H1 (cell line): ENCODE measurements at regions not wholly inside any gene's neighbourhood (a gene's known extent, or its start where the extent isn't known, plus 50 kb on each side); places are given as distances from the start of the nearest gene placed in this dataset.

Experiments used
- CTCF ChIA-PET: fragments of 300-600 bp; sonication (Branson Sonifier 250); formaldehyde crosslinking; loops from one replicate; lab custom pipeline; 2021; ENCODE audit not compliant: partially characterized antibody; lab: Charles Lee
- POLR2A ChIA-PET: fragments of 300-600 bp; sonication (Branson Sonifier 250); formaldehyde crosslinking; loops from one replicate; lab custom pipeline; 2021; ENCODE audit warnings: inconsistent platforms; ENCODE audit not compliant: partially characterized antibody; lab: Charles Lee
- DNase-seq, 2 experiments: peaks; one replicate each; pipeline versions ENCODE4 v3.0.0 to v3.0.0-alpha.2; 2010 to 2022; ENCODE audit warnings: low spot score in 2 of 2, low read depth in 1 of 2, mixed read lengths in 1 of 2
- FAIRE-seq: peaks from 2 replicates; lab custom pipeline; 2011; peaks lifted over from hg19 to GRCh38; lab: Jason Lieb, UNC
- H2AFZ ChIP-seq: 2 replicates; pipeline ENCODE4 v1.8.1; 2012; ENCODE audit warnings: low read length, inconsistent platforms
- H2AK5ac ChIP-seq: 2 replicates; pipeline ENCODE4 v1.6.1; 2013; ENCODE audit warnings: low read depth, low read length
- H2BK120ac ChIP-seq: replicated peaks from 2 replicates; pipeline ENCODE3; 2013; ENCODE audit warnings: low read depth, low read length, inconsistent platforms
- H2BK12ac ChIP-seq: 2 replicates; pipeline ENCODE4 v1.6.1; 2013; ENCODE audit warnings: low read depth, low read length
- H2BK15ac ChIP-seq: 2 replicates; pipeline ENCODE4 v1.6.1; 2013; ENCODE audit warnings: low read length
- H2BK20ac ChIP-seq: 2 replicates; pipeline ENCODE4 v1.6.1; 2013; ENCODE audit warnings: low read length
- H2BK5ac ChIP-seq: 2 replicates; pipeline ENCODE4 v1.6.1; 2013; ENCODE audit warnings: low read depth, low read length
- H3K14ac ChIP-seq: 2 replicates; pipeline ENCODE4 v1.6.1; 2013; ENCODE audit warnings: inconsistent platforms; ENCODE audit not compliant: insufficient read length
- H3K18ac ChIP-seq: 2 replicates; pipeline ENCODE4 v1.6.1; 2013; ENCODE audit warnings: low read length; ENCODE audit errors: extremely low read depth
- H3K23ac ChIP-seq: 2 replicates; pipeline ENCODE4 v1.6.1; 2013; ENCODE audit warnings: inconsistent platforms; ENCODE audit not compliant: insufficient read length
- H3K23me2 ChIP-seq: 2 replicates; pipeline ENCODE4 v1.6.1; 2013; ENCODE audit warnings: low read depth, low read length
- H3K27ac ChIP-seq: 2 replicates; pipeline ENCODE4 v1.6.1; 2011; ENCODE audit warnings: low read depth, low read length, inconsistent platforms
- H3K27me3 ChIP-seq, 4 experiments: replicated peaks in 1 of 4; 1 replicate in 1 of 4; 2 replicates in 3 of 4; pipeline versions ENCODE4 v1.6.1 to v1.8.1; 2011 to 2013; ENCODE audit warnings: low read length in 3 of 4, mild to moderate bottlenecking in 3 of 4, inconsistent platforms in 2 of 4, mixed read lengths in 2 of 4, moderate library complexity in 1 of 4; ENCODE audit not compliant: control insufficient read depth in 3 of 4, insufficient read depth in 3 of 4; ENCODE audit errors: extremely low read depth in 1 of 4
- H3K36me3 ChIP-seq, 4 experiments: 2 replicates each; pipeline versions ENCODE4 v1.6.1 to v1.8.1; 2011 to 2013; ENCODE audit warnings: mild to moderate bottlenecking in 4 of 4, low read length in 3 of 4, moderate library complexity in 2 of 4, control low read depth in 1 of 4, inconsistent platforms in 1 of 4; ENCODE audit not compliant: insufficient read depth in 4 of 4, control insufficient read depth in 2 of 4
- H3K4ac ChIP-seq: replicated peaks from 2 replicates; pipeline ENCODE3; 2013; ENCODE audit warnings: low read length, low read depth, mixed read lengths, inconsistent platforms; ENCODE audit not compliant: insufficient read length
- H3K4me1 ChIP-seq, 4 experiments: replicated peaks in 1 of 4; 1 replicate in 1 of 4; 2 replicates in 3 of 4; pipeline versions ENCODE4 v1.6.1 to v1.8.1; 2011 to 2013; ENCODE audit warnings: low read length in 3 of 4, inconsistent platforms in 2 of 4, mixed read lengths in 1 of 4; ENCODE audit not compliant: insufficient read depth in 4 of 4, control insufficient read depth in 3 of 4
- H3K4me2 ChIP-seq, 2 experiments: 2 replicates each; pipeline versions ENCODE4 v1.6.1 to v1.8.1; 2011 to 2013; ENCODE audit warnings: low read depth in 2 of 2, low read length in 2 of 2, control low read depth in 1 of 2, inconsistent platforms in 1 of 2, mild to moderate bottlenecking in 1 of 2; ENCODE audit not compliant: insufficient read depth in 1 of 2
- H3K4me3 ChIP-seq, 4 experiments: fragments of 200-600, 300-600 bp in 1 of 4; sonication (generic), shearing (Covaris generic), sonication (Bioruptor Twin) in 1 of 4; 2 replicates each; pipeline versions ENCODE4 v1.5.1 to v1.8.1; 2011 to 2016; ENCODE audit warnings: low read length in 4 of 4, low read depth in 3 of 4, control low read depth in 2 of 4, inconsistent platforms in 2 of 4, mild to moderate bottlenecking in 2 of 4, mixed read lengths in 1 of 4, moderate library complexity in 1 of 4; ENCODE audit not compliant: insufficient read depth in 2 of 4; ENCODE audit errors: extremely low read depth in 1 of 4
- H3K56ac ChIP-seq: replicated peaks from 2 replicates; pipeline ENCODE3; 2013; ENCODE audit warnings: low read depth, mild to moderate bottlenecking, mixed read lengths, low read length, inconsistent platforms; ENCODE audit not compliant: insufficient read length
- H3K79me1 ChIP-seq: 2 replicates; pipeline ENCODE4 v1.6.1; 2013; ENCODE audit warnings: low read depth, low read length, control low read depth
- H3K79me2 ChIP-seq, 2 experiments: 2 replicates each; pipeline versions ENCODE4 v1.6.1 to v1.8.1; 2012 to 2013; ENCODE audit warnings: low read length in 2 of 2, mild to moderate bottlenecking in 2 of 2, inconsistent platforms in 1 of 2; ENCODE audit not compliant: insufficient read depth in 2 of 2, control insufficient read depth in 1 of 2
- H3K9ac ChIP-seq, 4 experiments: replicated peaks in 1 of 4; 1 replicate in 1 of 4; 2 replicates in 3 of 4; pipeline versions ENCODE4 v1.6.1 to v1.8.1; 2011 to 2013; ENCODE audit warnings: low read depth in 3 of 4, low read length in 3 of 4, control low read depth in 2 of 4, mild to moderate bottlenecking in 2 of 4, moderate library complexity in 2 of 4, inconsistent platforms in 1 of 4; ENCODE audit errors: extremely low read depth in 1 of 4
- H3K9me3 ChIP-seq, 2 experiments: 2 replicates each; pipeline versions ENCODE4 v1.6.1 to v1.8.1; 2012 to 2013; ENCODE audit warnings: mild to moderate bottlenecking in 2 of 2, moderate library complexity in 2 of 2, control low read depth in 1 of 2, inconsistent platforms in 1 of 2, low read depth in 1 of 2, low read length in 1 of 2, mixed read lengths in 1 of 2; ENCODE audit not compliant: insufficient read depth in 2 of 2
- H4K20me1 ChIP-seq, 2 experiments: replicated peaks in 1 of 2; 2 replicates each; pipeline versions ENCODE3 to v1.8.1; 2011 to 2013; ENCODE audit warnings: inconsistent platforms in 2 of 2, low read length in 2 of 2, mild to moderate bottlenecking in 1 of 2; ENCODE audit not compliant: insufficient read depth in 2 of 2, control insufficient read depth in 1 of 2
- H4K5ac ChIP-seq: 2 replicates; pipeline ENCODE4 v1.6.1; 2013; ENCODE audit warnings: low read length, low read depth, mixed read lengths, inconsistent platforms; ENCODE audit not compliant: insufficient read length
- H4K8ac ChIP-seq: 2 replicates; pipeline ENCODE4 v1.8.0; 2013; ENCODE audit warnings: mild to moderate bottlenecking, moderate library complexity, low read length, inconsistent platforms; ENCODE audit not compliant: insufficient read depth; ENCODE audit errors: extremely low read depth
- H4K91ac ChIP-seq: replicated peaks from 2 replicates; pipeline ENCODE3; 2013; ENCODE audit warnings: low read length, mixed read lengths, inconsistent platforms; ENCODE audit not compliant: insufficient read length
- ASH2L ChIP-seq: fragments of 200-600, 300-600 bp; sonication (generic); IDR thresholded peaks from one replicate; pipeline ENCODE4 v1.7.1; 2017; ENCODE audit warnings: low read length
- FOSL1 ChIP-seq: IDR thresholded peaks from 2 replicates; pipeline ENCODE4 v1.6.1; 2011; ENCODE audit warnings: mild to moderate bottlenecking, low read depth, low read length, moderate library complexity; ENCODE audit not compliant: insufficient read depth
- GABPA ChIP-seq: IDR thresholded peaks from 2 replicates; pipeline ENCODE4 v1.6.1; 2011; ENCODE audit warnings: mild to moderate bottlenecking, low read length, moderate library complexity, borderline replicate concordance; ENCODE audit not compliant: insufficient read depth
- MAFK ChIP-seq: IDR thresholded peaks from 2 replicates; pipeline ENCODE4 v1.6.1; 2012; ENCODE audit warnings: low read depth, mild to moderate bottlenecking, improper control_type of control experiment, low read length
- MAX ChIP-seq: IDR thresholded peaks from 2 replicates; pipeline ENCODE4 v1.6.1; 2012; ENCODE audit warnings: inconsistent platforms
- NRF1 ChIP-seq: IDR thresholded peaks from 2 replicates; pipeline ENCODE4 v1.6.1; 2011; ENCODE audit warnings: mild to moderate bottlenecking, low read depth, low read length, improper control_type of control experiment
- POU5F1 ChIP-seq: IDR thresholded peaks from 2 replicates; pipeline ENCODE4 v1.6.1; 2011; ENCODE audit warnings: low read depth, mild to moderate bottlenecking, low read length, moderate library complexity
- SAP30 ChIP-seq: fragments of 300-600 bp; sonication (generic); IDR thresholded peaks from 2 replicates; pipeline ENCODE4 v1.7.1; 2012; ENCODE audit warnings: low read length, moderate library complexity, mild to moderate bottlenecking, inconsistent platforms; ENCODE audit not compliant: insufficient read depth, insufficient replicate concordance
- SIRT6 ChIP-seq: IDR thresholded peaks from one replicate; pipeline ENCODE4 v1.7.1; 2012; ENCODE audit warnings: low read length, inconsistent platforms
- SIX5 ChIP-seq: IDR thresholded peaks from 2 replicates; pipeline ENCODE4 v1.6.1; 2011; ENCODE audit warnings: mild to moderate bottlenecking, low read depth, low read length
- SP2 ChIP-seq: IDR thresholded peaks from 2 replicates; pipeline ENCODE4 v1.6.1; 2012; ENCODE audit warnings: mild to moderate bottlenecking, low read length, inconsistent platforms
- TAF1 ChIP-seq: IDR thresholded peaks from 2 replicates; pipeline ENCODE4 v1.6.1; 2011; ENCODE audit warnings: mild to moderate bottlenecking, low read depth, low read length
- USF2 ChIP-seq: IDR thresholded peaks from 2 replicates; pipeline ENCODE4 v1.6.1; 2011; ENCODE audit warnings: low read length, improper control_type of control experiment
- ZNF274 ChIP-seq: IDR thresholded peaks from 2 replicates; pipeline ENCODE4 v1.7.0; 2012; ENCODE audit warnings: low read length, borderline replicate concordance; ENCODE audit errors: extremely low read depth
- TF ChIP-seq, protein P1 (sequence below): IDR thresholded peaks from 2 replicates; pipeline ENCODE4 v1.6.1; 2011; ENCODE audit warnings: low read depth, mild to moderate bottlenecking, low read length; ENCODE audit not compliant: insufficient read depth

- Histone ChIP-seq H3K79me2 (no peaks in the 10 kb centered on the region), H2BK15ac (no peak overlapping the region), H3K4me3 (no peak overlapping the region), H3K79me1 (no peaks in the 10 kb centered on the region), H3K9me3 (no peaks in the 10 kb centered on the region), H4K91ac (no peak overlapping the region), H4K20me1 (no peaks in the 10 kb centered on the region), H3K4me2 (no peak overlapping the region), H2BK20ac (no peak overlapping the region), H2AK5ac (no peak overlapping the region), H3K23me2 (no peaks in the 10 kb centered on the region), H3K56ac (no peak overlapping the region), H3K4me1 (no peaks in the 10 kb centered on the region), H4K8ac (no peak overlapping the region), H3K9ac (no peak overlapping the region), H3K18ac (no peak overlapping the region), H3K4ac (no peak overlapping the region), H2BK120ac (no peak overlapping the region), H4K5ac (no peak overlapping the region), H3K27ac (no peak overlapping the region), H3K27me3 (no peaks in the 10 kb centered on the region), H2BK5ac (no peak overlapping the region), H3K14ac (no peak overlapping the region), H3K23ac (no peak overlapping the region), H2AFZ (no peak overlapping the region), H2BK12ac (no peak overlapping the region), H3K36me3 (no peaks in the 10 kb centered on the region)
- no peak for DNase-seq
- TF ChIP-seq SP2 (no peak), MAFK (no peak), FOSL1 (no peak), SIRT6 (no peak), SIX5 (no peak), TAF1 (no peak), GABPA (no peak), POU5F1 (no peak), ZNF274 (no peak), USF2 (no peak), SAP30 (no peak), NRF1 (no peak), MAX (no peak), ASH2L (no peak)
- TF ChIP-seq, protein P1, sequence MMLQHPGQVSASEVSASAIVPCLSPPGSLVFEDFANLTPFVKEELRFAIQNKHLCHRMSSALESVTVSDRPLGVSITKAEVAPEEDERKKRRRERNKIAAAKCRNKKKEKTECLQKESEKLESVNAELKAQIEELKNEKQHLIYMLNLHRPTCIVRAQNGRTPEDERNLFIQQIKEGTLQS = no peak
- FAIRE-seq = no peak
- CTCF ChIA-PET = no interaction called here
- POLR2A ChIA-PET = no interaction called here
These were observed 145.4 kb upstream of the ZNF804A start for GRCh38 chr2:184452907-184453306.
